Left cardiac atrium (tissue), 4 donors: ENCODE measurements at regions not wholly inside any gene's neighbourhood (a gene's known extent, or its start where the extent isn't known, plus 50 kb on each side); places are given as distances from the start of the nearest gene placed in this dataset.

ENCODE experiments used
- ATAC-seq, 2 donors: fragments of 200-7000 bp; cut with Tn5 transposase; one replicate each; pipeline ENCODE4 v1.9.1; 2020; ENCODE audit warnings: mild to moderate bottlenecking in 2 of 2, moderate library complexity in 2 of 2
- DNase-seq: peaks from one replicate; pipeline ENCODE4 v3.0.0-alpha.2; 2020
- intact Hi-C, 2 donors: fragments of 100-400 bp; cut with DNase I; formaldehyde crosslinking; loops; one replicate each; pipeline versions ENCODE4 v1.14.1 to v1.15.1; 2022 to 2023
- donor health status: DM: no; HTN: yes; CAD: no.
- donor health status: DM: no; HTN: yes; CAD: no; lungs with severe emphysema.
- donor health status: DM: yes; HTN: yes; CAD: no.
- donor health status: Dilated cardiomyopathy.

- intact Hi-C loops: no loop called here
- no peak for ATAC-seq
- DNase-seq: no peak
Measured at GRCh38 chr10:128305601-128306345, 179.6 kb upstream of the MKI67 start.

- intact Hi-C loops: no loop called here
- ATAC-seq: no peak
- DNase-seq: no peak
Measured at GRCh38 chr10:128306535-128306934, 180.3 kb upstream of the MKI67 start.

DNA sequence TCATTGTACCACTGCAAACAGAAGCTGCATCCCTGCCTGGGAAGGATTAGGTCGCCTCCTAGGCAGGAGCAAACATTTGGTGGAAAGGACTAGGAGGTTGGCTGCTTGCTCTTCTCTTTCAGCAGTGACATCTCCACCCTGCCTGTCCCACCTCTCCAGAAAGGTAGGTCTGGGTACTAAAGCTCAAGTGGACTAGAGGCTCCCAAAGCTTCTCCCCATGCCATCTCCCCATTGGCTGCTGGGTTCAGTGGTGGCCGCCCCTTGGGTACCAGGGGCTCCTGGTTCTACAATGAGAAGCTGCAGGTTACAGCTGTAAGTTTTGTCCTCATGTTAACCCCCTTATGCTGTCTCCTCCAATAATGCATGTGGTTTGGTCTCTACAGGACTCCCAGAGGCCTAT, 180.7 kb upstream of the MKI67 start:
- ATAC-seq (no peak), DNase-seq (no peak)
- intact Hi-C loops: no loop called here

DNA sequence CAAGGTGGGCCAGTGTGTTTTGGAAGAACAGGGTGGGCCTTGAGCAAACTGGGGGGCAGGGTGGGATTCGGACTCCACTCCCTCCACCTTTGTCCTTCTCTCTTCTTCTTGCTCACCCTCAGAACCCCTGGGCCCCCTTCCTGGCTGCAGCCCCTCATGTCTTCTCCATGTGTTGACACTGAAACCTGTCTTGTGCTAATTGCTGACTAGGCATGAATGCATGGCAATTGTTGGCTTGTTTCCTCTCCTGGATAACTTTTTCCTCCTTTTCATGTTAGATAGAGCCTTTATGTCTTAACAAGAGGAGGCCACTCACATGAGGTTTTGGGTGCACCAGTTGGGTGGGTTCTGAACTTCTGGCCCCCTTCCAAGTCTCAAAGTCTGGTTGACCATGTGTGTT, 181.6 kb upstream of the MKI67 start:
- no peak for ATAC-seq
- intact Hi-C loops: no loop called here

DNA sequence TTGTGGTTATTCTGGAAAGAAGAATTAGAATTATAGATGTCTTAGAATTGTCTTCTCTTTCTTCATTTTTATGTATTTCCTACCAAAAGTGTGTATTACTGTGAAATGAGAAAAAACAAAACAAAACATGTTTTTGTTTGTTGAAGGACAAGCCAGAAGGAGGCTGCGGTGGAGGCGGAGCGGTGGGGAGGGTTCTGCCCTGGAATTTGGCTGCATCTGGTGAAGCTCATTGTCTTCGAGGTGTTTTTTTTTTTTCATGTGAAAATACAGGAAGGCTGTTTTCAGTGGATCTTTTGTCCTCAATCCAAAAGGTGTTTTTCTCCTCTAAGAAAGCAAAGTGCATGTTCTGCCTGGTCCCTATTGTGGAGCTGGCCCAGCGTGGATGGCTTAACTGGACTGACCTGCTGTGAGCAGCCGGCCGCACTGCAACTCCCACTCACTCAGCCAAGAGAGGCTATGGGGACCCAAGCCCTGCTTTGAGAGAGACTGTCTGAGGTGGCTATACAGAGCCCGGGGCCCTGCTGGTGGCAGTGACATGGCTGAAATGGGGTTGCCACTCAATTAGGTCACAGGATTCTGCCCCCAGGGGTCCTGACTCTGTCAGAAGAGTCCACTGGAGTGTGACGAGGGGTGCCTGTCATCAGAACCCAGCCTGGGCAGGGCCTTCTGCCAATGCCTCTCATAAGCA, 184.9 kb upstream of the MKI67 start:
- ATAC-seq: no peak
- intact Hi-C loops: no loop called here
- DNase-seq: no peak

More for the DNA sequence above, 181.6 kb upstream of the MKI67 start:
- DNase-seq: no peak

- DNase-seq (no peak), ATAC-seq (no peak)
- intact Hi-C loops: no loop called here
Measured at GRCh38 chr10:128312250-128312649, 186.0 kb upstream of the MKI67 start.

- ATAC-seq: no peak
- intact Hi-C loops: no loop called here
- no peak for DNase-seq
Measured at GRCh38 chr10:128314686-128315085, 188.5 kb upstream of the MKI67 start.

- intact Hi-C loops: no loop called here
Measured at GRCh38 chr10:128316121-128316726, 190.0 kb upstream of the MKI67 start.

GRCh38 chr10:128316925-128317324, 190.7 kb upstream of the MKI67 start:
- intact Hi-C loops: no loop called here
- no peak for ATAC-seq

More at GRCh38 chr10:128316121-128316726, 190.0 kb upstream of the MKI67 start:
- ATAC-seq (no peak), DNase-seq (no peak)

GRCh38 chr10:128318366-128318765, 192.1 kb upstream of the MKI67 start:
- intact Hi-C loops: no loop called here
- DNase-seq (no peak), ATAC-seq (no peak)

More at GRCh38 chr10:128316925-128317324, 190.7 kb upstream of the MKI67 start:
- no peak for DNase-seq

DNA sequence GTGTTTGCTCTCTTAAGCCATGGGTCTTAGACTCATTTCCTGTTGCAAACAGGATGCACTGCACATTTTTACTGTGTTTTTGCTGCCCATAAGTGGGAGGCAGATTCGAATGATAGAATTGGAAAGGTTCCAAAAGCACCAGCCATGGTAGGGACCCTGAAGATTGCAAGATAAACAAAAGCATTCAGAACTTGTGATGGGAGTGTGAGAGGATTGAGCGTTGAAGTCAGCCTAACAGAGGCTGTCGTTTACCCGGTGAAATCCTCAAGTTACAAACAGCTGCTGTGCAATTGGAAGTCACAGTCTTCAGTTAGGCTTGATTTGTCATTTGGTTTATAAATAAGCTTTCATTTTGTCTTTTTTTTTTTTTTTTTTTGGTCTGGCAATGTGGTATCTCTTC, 192.7 kb upstream of the MKI67 start:
- DNase-seq (no peak), ATAC-seq (no peak)
- intact Hi-C loops: no loop called here

GRCh38 chr10:128322106-128322505, 195.9 kb upstream of the MKI67 start:
- intact Hi-C loops: loop anchor here in 1 of 2 donors (5.0 kb wide), 2 partner anchors 55 to 95 kb away; no protein-coding TSS in a partner anchor
- DNase-seq (no peak), ATAC-seq (no peak)

- DNase-seq: no peak
- ATAC-seq: no peak
- intact Hi-C loops: loop anchor here in 1 of 2 donors (5.0 kb wide), 2 partner anchors 54 to 94 kb away; no protein-coding TSS in a partner anchor
Measured at GRCh38 chr10:128322950-128323349, 196.7 kb upstream of the MKI67 start.

GRCh38 chr10:128324058-128324827, 198.0 kb upstream of the MKI67 start:
- peak; percentile 90 to 94 for ATAC-seq

DNA sequence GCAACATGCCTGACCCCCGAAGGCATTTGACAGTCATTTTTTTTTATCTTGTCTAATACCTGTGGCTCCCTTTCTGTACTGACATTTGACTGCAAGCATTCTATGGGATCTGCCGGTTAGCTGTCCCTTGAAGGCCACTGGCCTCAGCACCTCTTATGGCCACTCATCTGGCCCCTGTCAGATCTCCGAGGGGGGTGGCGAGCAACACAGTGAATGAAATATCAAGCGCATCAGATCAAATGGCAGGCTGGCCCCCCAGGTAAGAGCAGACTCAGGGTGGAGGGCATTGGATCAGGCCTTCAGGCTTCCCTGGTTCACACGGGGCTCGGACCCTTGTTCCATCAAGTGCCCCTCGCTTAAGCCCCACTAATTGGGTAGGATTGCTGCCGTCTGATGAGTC, 199.6 kb upstream of the MKI67 start:
- ATAC-seq (no peak), DNase-seq (no peak)
- intact Hi-C loops: no loop called here

More at GRCh38 chr10:128324058-128324827, 198.0 kb upstream of the MKI67 start:
- intact Hi-C loops: loop anchor here in 1 of 2 donors (5.0 kb wide), 2 partner anchors 53 to 93 kb away; no protein-coding TSS in a partner anchor
- peak; percentile 59 for DNase-seq

DNA sequence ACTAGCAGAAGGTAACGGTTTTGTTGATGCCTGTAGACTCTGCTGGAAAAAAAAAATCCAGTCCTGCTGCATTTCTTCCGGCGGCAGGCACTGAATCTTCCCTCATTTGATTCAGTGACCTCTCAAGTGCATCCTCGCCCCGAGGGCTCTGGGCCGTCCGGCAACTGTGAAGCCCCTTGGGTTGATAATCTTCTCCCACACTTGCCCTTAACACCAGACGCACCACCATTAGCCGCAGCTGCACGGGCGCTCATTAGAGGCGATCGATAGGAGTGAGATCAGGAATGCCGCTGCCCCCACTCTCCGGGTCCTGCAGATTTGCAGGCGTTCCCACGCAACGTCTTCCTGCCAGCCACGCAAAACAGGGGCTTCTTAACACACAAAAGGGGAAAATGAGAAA, 200.0 kb upstream of the MKI67 start:
- intact Hi-C loops: no loop called here
- no peak for ATAC-seq
- no peak for DNase-seq

GRCh38 chr10:128326851-128327250, 200.6 kb upstream of the MKI67 start:
- intact Hi-C loops: no loop called here
- DNase-seq: no peak
- no peak for ATAC-seq

DNA sequence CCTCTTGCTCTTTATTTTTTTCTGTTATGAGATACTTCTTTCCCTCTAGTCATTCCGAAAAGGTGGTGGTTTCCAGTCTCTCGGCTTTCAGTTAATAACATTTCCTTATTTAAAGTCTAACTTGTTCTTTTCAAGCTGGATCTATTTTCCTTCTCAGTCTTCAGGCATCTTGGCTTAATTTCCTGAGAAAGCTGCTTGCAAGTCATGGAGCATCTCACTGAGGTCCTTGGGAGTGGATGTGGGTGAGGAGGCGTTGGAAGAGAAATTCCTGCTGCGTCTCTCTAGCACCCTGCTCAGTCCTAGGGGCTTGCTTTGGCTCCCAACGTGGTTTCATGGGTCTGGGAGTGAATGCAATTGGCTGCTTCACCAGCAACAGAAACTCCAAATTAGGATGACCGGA, 210.2 kb upstream of the MKI67 start:
- DNase-seq: no peak
- no peak for ATAC-seq
- intact Hi-C loops: loop anchor here in 1 of 2 donors (10.0 kb wide), 1 partner anchor 78 kb away; no protein-coding TSS in a partner anchor

GRCh38 chr10:128337860-128338378, 211.7 kb upstream of the MKI67 start:
- ATAC-seq (peak; percentile 59 to 91), DNase-seq (peak; percentile 37)
- intact Hi-C loops: loop anchor here in 1 of 2 donors (10.0 kb wide), 1 partner anchor 77 kb away; no protein-coding TSS in a partner anchor
